Liver (tissue), 3 donors: ENCODE measurements at regions not wholly inside any gene's neighbourhood (a gene's known extent, or its start where the extent isn't known, plus 50 kb on each side); places are given as distances from the start of the nearest gene placed in this dataset.
"Not testable (repeated sequence)": the region's sequence is repeated elsewhere in the genome, so short reads cannot be mapped to it uniquely, and the experiment has no call there.

ENCODE experiments used
- FOXA1 ChIP-seq: IDR thresholded peaks from 2 replicates; pipeline ENCODE4 v1.6.1; 2016; ENCODE audit warnings: antibody characterized with exemption
- JUND ChIP-seq, 2 donors: IDR thresholded peaks; 2 replicates each; pipeline ENCODE4 v1.6.1; 2016; ENCODE audit warnings: antibody characterized with exemption in 2 of 2
- RXRA ChIP-seq, 2 donors: IDR thresholded peaks; 2 replicates each; pipeline ENCODE4 v1.6.1; 2017 to 2018; ENCODE audit warnings: antibody characterized with exemption in 2 of 2, mild to moderate bottlenecking in 1 of 2
- TAF1 ChIP-seq: conservative IDR thresholded peaks from 2 replicates; pipeline ENCODE4 v1.6.1; 2016; ENCODE audit warnings: antibody characterized with exemption, mild to moderate bottlenecking
- TF ChIP-seq, protein P1 (sequence below): fragments of 150-350 bp; IDR thresholded peaks from 2 replicates; pipeline ENCODE4 v1.5.1; 2017; ENCODE audit warnings: improper control_type of control experiment, low read depth, low read length; ENCODE audit not compliant: missing input control
- TF ChIP-seq, protein P2 (sequence below): IDR thresholded peaks from 2 replicates; pipeline ENCODE4 v1.6.1; 2016; ENCODE audit warnings: antibody characterized with exemption
- donor health status: healthy.
- donor health status: healthy.

GRCh38 chr6:771683-772082, 78.7 kb upstream of the EXOC2 start:
- not testable (repeated sequence) for TF ChIP-seq TAF1; RXRA (IDR thresholded peaks at IDR 0.05); JUND (IDR thresholded peaks at IDR 0.05); FOXA1
- TF ChIP-seq, protein P1, sequence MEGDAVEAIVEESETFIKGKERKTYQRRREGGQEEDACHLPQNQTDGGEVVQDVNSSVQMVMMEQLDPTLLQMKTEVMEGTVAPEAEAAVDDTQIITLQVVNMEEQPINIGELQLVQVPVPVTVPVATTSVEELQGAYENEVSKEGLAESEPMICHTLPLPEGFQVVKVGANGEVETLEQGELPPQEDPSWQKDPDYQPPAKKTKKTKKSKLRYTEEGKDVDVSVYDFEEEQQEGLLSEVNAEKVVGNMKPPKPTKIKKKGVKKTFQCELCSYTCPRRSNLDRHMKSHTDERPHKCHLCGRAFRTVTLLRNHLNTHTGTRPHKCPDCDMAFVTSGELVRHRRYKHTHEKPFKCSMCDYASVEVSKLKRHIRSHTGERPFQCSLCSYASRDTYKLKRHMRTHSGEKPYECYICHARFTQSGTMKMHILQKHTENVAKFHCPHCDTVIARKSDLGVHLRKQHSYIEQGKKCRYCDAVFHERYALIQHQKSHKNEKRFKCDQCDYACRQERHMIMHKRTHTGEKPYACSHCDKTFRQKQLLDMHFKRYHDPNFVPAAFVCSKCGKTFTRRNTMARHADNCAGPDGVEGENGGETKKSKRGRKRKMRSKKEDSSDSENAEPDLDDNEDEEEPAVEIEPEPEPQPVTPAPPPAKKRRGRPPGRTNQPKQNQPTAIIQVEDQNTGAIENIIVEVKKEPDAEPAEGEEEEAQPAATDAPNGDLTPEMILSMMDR: not testable (repeated sequence)
- TF ChIP-seq, protein P2, sequence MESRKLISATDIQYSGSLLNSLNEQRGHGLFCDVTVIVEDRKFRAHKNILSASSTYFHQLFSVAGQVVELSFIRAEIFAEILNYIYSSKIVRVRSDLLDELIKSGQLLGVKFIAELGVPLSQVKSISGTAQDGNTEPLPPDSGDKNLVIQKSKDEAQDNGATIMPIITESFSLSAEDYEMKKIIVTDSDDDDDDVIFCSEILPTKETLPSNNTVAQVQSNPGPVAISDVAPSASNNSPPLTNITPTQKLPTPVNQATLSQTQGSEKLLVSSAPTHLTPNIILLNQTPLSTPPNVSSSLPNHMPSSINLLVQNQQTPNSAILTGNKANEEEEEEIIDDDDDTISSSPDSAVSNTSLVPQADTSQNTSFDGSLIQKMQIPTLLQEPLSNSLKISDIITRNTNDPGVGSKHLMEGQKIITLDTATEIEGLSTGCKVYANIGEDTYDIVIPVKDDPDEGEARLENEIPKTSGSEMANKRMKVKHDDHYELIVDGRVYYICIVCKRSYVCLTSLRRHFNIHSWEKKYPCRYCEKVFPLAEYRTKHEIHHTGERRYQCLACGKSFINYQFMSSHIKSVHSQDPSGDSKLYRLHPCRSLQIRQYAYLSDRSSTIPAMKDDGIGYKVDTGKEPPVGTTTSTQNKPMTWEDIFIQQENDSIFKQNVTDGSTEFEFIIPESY: not testable (repeated sequence)
